ENCODE measurements at regions not wholly inside any gene's neighbourhood (a gene's known extent, or its start where the extent isn't known, plus 50 kb on each side); places are given as distances from the start of the nearest gene placed in this dataset.

DNA sequence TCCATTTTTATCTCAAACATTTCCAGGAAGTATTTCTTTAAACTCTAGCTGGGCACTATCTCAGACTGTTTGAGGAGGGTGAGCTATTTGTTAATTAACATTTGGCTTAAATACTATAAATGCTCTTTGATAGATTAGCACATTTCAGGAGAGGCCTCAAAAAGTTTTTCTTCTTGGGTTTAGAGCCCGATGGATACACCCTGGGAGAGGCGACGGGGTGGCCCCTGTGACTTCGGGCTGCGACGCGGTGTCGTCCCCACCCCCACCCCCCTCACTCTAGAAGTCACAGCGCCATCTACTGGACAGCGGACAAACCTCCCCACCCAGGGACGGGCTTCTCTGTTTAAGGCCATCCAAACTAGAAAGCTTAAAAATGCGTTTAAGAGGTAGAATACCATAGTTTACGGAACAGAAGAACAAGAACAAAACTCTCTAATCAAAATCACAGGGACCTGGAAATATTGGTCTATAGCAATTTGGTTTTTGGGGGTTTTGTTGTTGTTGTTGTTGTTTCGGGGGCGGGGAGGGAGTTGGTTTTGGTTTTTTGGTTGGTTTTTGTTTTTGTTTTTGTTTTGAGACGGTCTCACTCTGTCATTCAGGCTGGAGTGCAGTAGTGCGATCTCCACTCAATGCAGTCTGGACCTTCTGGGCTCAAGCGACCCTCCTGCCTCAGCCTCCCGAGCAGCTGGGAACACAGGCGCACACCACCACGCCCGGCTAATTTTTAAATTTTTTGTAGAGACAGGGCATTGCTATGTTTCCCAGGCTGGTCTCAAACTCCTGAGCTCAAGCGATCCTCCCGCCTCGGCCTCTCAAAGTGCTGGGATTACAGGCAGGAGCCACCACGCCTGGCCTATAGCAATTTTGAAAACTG, 254.4 kb downstream of the C16orf95 start:
- Histone ChIP-seq H3K4me1 (ENCODE audit: insufficient read depth, low read length) (peaks cover 19% of the 10 kb centered on the region), H3K9me3 (ENCODE audit: control insufficient read depth, insufficient read depth, low read length) (no peaks in the 10 kb centered on the region), H3K36me3 (ENCODE audit: insufficient read depth, low read length) (no peaks in the 10 kb centered on the region), H3K9ac (ENCODE audit: low read depth, low read length) (no peak overlapping the region)

- Histone ChIP-seq H3K9me3 (ENCODE audit: control insufficient read depth, insufficient read depth, low read length) (no peaks in the 10 kb centered on the region), H3K4me1 (ENCODE audit: insufficient read depth, low read length) (peaks cover 26% of the 10 kb centered on the region), H3K9ac (ENCODE audit: low read depth, low read length) (no peak overlapping the region), H3K36me3 (ENCODE audit: insufficient read depth, low read length) (no peaks in the 10 kb centered on the region)
These were observed 253.6 kb downstream of the C16orf95 start for GRCh38 chr16:87063543-87063942.

DNA sequence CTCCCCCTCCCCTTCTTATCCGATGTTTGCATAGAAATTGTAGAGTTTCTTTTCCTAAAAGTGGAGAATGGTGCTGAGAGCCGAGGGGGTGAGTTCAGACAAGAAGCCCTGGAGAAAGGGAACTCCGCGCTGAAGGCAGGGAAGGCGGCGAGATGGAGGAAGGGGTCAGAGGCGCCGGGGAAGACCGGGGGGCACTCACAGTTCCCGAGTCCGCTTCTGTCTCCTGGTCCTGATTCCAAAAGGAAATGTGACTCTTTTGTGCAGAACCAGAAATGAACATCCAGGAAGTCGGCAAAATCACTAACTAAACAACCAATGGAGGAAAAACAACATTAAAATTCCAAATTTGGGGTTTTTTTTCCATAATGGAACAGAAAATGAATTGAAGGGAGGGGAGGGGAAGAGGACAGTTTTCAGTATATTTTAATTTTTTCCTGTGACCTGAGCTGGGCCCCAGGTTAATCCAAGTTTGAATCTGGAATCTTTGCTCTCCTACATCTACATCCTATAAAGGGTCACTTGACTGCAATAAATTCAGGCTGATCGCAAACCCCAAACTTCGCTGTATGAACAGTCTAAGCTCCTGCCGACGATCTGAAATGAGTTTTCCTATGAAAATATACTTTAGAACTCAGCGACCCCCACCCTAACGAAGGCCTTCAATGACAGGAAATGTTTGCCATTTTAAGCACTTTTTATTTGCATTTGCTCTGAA, 252.3 kb downstream of the C16orf95 start:
- Histone ChIP-seq H3K9me3 (ENCODE audit: control insufficient read depth, insufficient read depth, low read length) (no peaks in the 10 kb centered on the region), H3K36me3 (ENCODE audit: insufficient read depth, low read length) (no peaks in the 10 kb centered on the region), H3K9ac (ENCODE audit: low read depth, low read length) (no peak overlapping the region), H3K4me1 (ENCODE audit: insufficient read depth, low read length) (peaks cover 26% of the 10 kb centered on the region)

- H3K9me3 ChIP-seq (ENCODE audit: control insufficient read depth, insufficient read depth, low read length): no peaks in the 10 kb centered on the region
- peaks cover 21% of the 10 kb centered on the region for H3K4me1 ChIP-seq (ENCODE audit: insufficient read depth, low read length)
- H3K36me3 ChIP-seq (ENCODE audit: insufficient read depth, low read length): no peaks in the 10 kb centered on the region
- no peak overlapping the region for H3K9ac ChIP-seq (ENCODE audit: low read depth, low read length)
These were observed 251.6 kb downstream of the C16orf95 start for GRCh38 chr16:87065446-87066132.

DNA sequence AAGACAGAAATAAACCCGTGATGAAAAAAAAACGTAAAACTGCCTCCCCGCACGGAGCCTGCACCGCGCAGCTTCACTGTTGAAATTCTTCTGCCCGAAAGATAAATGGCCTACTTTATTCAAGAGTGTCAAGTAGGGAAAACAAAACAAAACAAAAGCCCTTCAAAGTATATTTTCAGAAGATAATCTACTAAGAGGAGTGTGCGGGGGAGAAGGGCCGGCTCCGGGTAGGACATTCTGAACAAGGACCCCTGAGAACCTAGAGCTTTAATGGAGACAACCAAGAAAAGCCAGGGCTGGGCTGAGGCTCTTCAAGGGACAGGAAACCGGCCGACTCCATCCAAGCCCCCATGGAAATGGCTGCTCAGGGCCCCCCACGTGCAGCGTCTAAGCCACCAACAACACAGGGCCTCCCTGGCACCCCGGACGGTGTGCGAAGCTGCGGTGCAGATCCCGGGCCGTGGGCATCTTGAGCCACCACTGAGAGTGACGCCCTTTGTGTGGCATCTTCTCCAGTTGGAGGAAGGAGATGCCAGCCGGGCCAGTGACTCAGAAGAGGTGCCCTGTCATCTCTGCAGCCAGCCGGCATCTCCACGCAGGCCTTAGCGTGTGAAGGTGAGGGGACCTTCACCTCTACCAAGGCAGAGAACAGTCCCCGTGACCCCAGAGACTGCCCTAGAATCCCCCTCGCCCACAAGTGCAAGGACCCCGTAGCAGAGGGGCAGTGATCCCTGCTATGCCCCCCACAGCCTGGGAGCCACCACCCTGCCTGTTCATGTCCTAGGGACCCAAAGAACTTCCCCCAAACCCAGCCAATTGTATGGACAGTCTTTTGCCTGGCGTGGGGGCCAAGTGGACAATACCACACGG, 250.8 kb downstream of the C16orf95 start:
- Histone ChIP-seq H3K9me3 (ENCODE audit: control insufficient read depth, insufficient read depth, low read length) (no peaks in the 10 kb centered on the region), H3K4me1 (ENCODE audit: insufficient read depth, low read length) (peaks cover 21% of the 10 kb centered on the region), H3K36me3 (ENCODE audit: insufficient read depth, low read length) (no peaks in the 10 kb centered on the region), H3K9ac (ENCODE audit: low read depth, low read length) (no peak overlapping the region)

DNA sequence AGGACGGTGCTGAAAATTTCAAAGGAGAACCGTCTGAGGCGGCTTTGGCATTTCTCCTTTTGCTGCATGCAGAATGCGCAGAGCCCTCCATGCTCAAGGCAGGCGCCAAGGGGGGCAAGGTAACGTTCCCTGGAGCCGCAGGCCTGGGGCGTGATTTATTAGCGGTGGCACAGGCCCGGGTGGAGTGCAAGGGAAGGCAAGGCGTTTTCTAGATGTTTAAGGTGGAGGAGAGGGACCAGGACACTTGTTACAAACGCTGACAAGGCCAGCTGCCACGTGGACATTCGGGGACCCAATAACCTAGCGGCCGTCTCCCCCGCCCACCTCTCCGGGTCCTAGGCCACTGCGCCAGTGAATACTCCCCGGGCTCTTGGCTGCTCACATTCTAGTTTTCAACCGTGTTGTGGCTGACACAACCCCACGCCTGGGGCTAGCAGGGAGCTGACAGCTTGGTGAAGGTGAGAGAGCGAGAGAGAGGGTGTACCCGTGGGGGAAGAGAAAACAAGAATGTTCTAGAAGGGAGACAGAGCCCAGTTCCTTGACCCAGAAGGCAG, 250.1 kb downstream of the C16orf95 start:
- no peak overlapping the region for H3K9ac ChIP-seq (ENCODE audit: low read depth, low read length)
- H3K36me3 ChIP-seq (ENCODE audit: insufficient read depth, low read length): no peaks in the 10 kb centered on the region
- H3K4me1 ChIP-seq (ENCODE audit: insufficient read depth, low read length): peaks cover 21% of the 10 kb centered on the region
- H3K9me3 ChIP-seq (ENCODE audit: control insufficient read depth, insufficient read depth, low read length): no peaks in the 10 kb centered on the region

- peaks cover 21% of the 10 kb centered on the region for H3K4me1 ChIP-seq (ENCODE audit: insufficient read depth, low read length)
- H3K9me3 ChIP-seq (ENCODE audit: control insufficient read depth, insufficient read depth, low read length): no peaks in the 10 kb centered on the region
- H3K36me3 ChIP-seq (ENCODE audit: insufficient read depth, low read length): no peaks in the 10 kb centered on the region
- no peak overlapping the region for H3K9ac ChIP-seq (ENCODE audit: low read depth, low read length)
These were observed 249.1 kb downstream of the C16orf95 start for GRCh38 chr16:87067836-87068761.

DNA sequence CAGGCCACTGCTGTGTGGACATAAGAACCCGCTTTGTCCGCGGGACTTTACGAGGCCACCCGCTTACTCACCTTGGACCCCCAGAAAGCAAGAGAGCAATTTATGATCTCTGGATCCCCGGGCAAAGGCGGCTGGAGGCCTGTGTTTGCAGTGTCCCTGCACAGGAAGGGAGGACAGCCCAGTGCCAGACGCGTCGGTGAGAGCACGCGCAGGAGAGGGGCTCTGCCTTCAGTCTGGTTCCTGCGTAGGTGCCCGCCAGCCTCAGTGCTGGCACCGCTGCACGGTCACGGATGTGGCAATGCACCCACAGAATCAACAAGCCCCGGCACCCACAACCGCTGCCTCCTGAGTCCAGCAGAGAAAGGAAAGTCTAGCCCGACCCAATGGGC, 248.4 kb downstream of the C16orf95 start:
- no peak overlapping the region for H3K9ac ChIP-seq (ENCODE audit: low read depth, low read length)
- H3K36me3 ChIP-seq (ENCODE audit: insufficient read depth, low read length): no peaks in the 10 kb centered on the region
- H3K9me3 ChIP-seq (ENCODE audit: control insufficient read depth, insufficient read depth, low read length): no peaks in the 10 kb centered on the region
- H3K4me1 ChIP-seq (ENCODE audit: insufficient read depth, low read length): peaks cover 21% of the 10 kb centered on the region

DNA sequence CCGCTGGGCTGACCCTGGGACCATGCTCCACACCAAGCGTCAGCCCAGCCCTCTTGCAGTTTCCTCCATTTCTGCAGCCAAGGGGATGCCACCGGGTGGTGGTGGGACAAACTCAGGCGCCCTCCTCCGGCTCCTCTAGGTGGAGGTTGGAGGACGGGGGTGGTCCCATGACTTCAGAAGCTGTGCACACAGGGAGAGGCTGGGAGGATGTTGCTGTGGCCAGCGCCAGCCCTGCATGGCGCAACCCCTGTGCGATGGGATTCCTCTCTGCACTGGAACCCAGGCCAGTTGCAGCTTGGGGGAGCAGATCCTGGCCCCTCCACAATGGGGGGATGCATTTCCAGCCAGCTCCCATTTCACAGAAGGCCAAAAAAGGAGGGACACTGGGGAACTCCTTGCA, 246.5 kb downstream of the C16orf95 start:
- H3K4me1 ChIP-seq (ENCODE audit: insufficient read depth, low read length): peaks cover 12% of the 10 kb centered on the region
- no peaks in the 10 kb centered on the region for H3K9me3 ChIP-seq (ENCODE audit: control insufficient read depth, insufficient read depth, low read length)
- no peaks in the 10 kb centered on the region for H3K36me3 ChIP-seq (ENCODE audit: insufficient read depth, low read length)
- H3K9ac ChIP-seq (ENCODE audit: low read depth, low read length): no peak overlapping the region

DNA sequence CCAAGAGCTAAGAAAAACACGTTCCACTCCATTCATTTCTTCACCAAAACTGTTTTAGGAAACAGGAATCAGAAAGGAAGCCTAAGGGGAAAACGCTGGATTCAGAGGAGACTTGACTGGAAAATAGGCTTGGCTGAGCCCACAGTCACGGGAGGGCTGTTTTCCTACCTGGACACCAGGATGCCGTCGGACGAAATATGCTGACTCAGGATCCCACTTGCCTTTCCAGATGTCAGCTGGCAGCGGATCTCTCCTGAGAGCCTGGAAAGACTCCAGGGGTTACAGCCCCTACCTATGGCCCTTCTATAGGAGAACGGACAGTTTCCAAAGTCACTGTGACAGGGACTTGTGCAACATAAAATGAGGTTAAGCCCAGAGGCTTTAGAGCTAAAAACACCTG, 245.1 kb downstream of the C16orf95 start:
- Histone ChIP-seq H3K9me3 (ENCODE audit: control insufficient read depth, insufficient read depth, low read length) (no peaks in the 10 kb centered on the region), H3K9ac (ENCODE audit: low read depth, low read length) (no peak overlapping the region), H3K36me3 (ENCODE audit: insufficient read depth, low read length) (no peaks in the 10 kb centered on the region), H3K4me1 (ENCODE audit: insufficient read depth, low read length) (peaks cover 10% of the 10 kb centered on the region; the same call in 1 of the 2 replicates)

GRCh38 chr16:87074641-87075318, 242.4 kb downstream of the C16orf95 start:
- H3K9ac ChIP-seq (ENCODE audit: low read depth, low read length): no peak overlapping the region

DNA sequence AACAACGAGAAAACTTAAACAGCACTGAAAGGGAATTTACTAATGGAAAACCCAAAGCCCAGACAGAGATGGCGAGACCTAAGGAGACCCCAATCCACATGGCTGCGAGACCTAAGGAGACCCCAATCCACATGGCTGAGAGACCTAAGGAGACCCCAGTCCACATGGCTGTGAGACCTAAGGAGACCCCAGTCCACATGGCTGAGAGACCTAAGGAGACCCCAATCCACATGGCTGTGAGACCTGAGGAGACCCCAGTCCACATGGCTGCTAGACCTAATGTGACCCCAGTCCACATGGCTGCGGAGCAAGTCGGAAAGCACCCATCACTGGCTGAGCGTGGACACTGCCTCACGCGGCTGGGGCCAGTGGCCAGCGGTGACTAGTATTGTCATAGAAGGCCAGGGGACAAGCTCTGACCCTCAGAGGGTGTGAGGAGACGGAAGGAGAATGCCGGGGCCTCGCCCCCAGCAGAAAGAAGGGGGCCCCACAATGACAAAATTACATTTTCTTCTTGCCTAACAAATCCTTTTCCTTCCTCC, 241.8 kb downstream of the C16orf95 start:
- H3K9me3 ChIP-seq (ENCODE audit: control insufficient read depth, insufficient read depth, low read length): peaks cover 4% of the 10 kb centered on the region; the same call in 1 of the 2 replicates
- H3K9ac ChIP-seq (ENCODE audit: low read depth, low read length): no peak overlapping the region
- H3K4me1 ChIP-seq (ENCODE audit: insufficient read depth, low read length): no peaks in the 10 kb centered on the region; the same call in 1 of the 2 replicates
- no peaks in the 10 kb centered on the region for H3K36me3 ChIP-seq (ENCODE audit: insufficient read depth, low read length)

More at GRCh38 chr16:87074641-87075318, 242.4 kb downstream of the C16orf95 start:
- H3K4me1 ChIP-seq (ENCODE audit: insufficient read depth, low read length): no peaks in the 10 kb centered on the region; the same call in 1 of the 2 replicates
- no peaks in the 10 kb centered on the region for H3K9me3 ChIP-seq (ENCODE audit: control insufficient read depth, insufficient read depth, low read length)
- H3K36me3 ChIP-seq (ENCODE audit: insufficient read depth, low read length): no peaks in the 10 kb centered on the region
